GM23338 (cell line): ENCODE measurements at regions not wholly inside any gene's neighbourhood (a gene's known extent, or its start where the extent isn't known, plus 50 kb on each side); places are given as distances from the start of the nearest gene placed in this dataset.

Source experiments
- ATAC-seq: fragments of 200-7000 bp; cut with Tn5 transposase; 3 replicates; pipeline ENCODE4 v1.9.1; 2020
- DNase-seq: peaks from one replicate; pipeline ENCODE4 v3.0.0-alpha.2; 2015; ENCODE audit warnings: low spot score
- H2AFZ ChIP-seq: fragments of 200-600 bp; sonication (generic); 2 replicates; pipeline ENCODE4 v1.8.0; 2016; ENCODE audit warnings: antibody characterized with exemption, mild to moderate bottlenecking, moderate library complexity
- H3F3A ChIP-seq: fragments of 200-600 bp; sonication (generic); replicated peaks from 2 replicates; pipeline ENCODE4 v1.8.0; 2017; ENCODE audit warnings: antibody characterized with exemption, mixed run types, low read depth
- H3K27ac ChIP-seq: fragments of 200-600 bp; sonication (generic); 2 replicates; pipeline ENCODE4 v1.6.1; 2016; ENCODE audit warnings: low read depth
- H3K27me3 ChIP-seq: fragments of 200-600 bp; sonication (generic); 2 replicates; pipeline ENCODE4 v1.8.0; 2016; ENCODE audit warnings: mild to moderate bottlenecking, mixed run types, moderate library complexity; ENCODE audit not compliant: insufficient read depth
- H3K36me3 ChIP-seq: fragments of 200-600 bp; sonication (generic); 2 replicates; pipeline ENCODE4 v1.8.0; 2016; ENCODE audit warnings: mild to moderate bottlenecking; ENCODE audit not compliant: insufficient read depth
- H3K4me1 ChIP-seq: fragments of 200-600 bp; sonication (generic); 2 replicates; pipeline ENCODE4 v1.8.0; 2016; ENCODE audit warnings: mild to moderate bottlenecking, moderate library complexity; ENCODE audit not compliant: insufficient read depth
- H3K4me2 ChIP-seq: fragments of 200-600 bp; sonication (generic); 2 replicates; pipeline ENCODE4 v1.7.1; 2017; ENCODE audit warnings: mixed run types
- H3K4me3 ChIP-seq: fragments of 200-600 bp; sonication (generic); 2 replicates; pipeline ENCODE4 v1.6.1; 2016; ENCODE audit warnings: mixed run types
- H3K79me2 ChIP-seq: fragments of 200-600 bp; sonication (generic); replicated peaks from 2 replicates; pipeline ENCODE4 v1.8.0; 2017; ENCODE audit warnings: mild to moderate bottlenecking; ENCODE audit not compliant: insufficient read depth
- H3K9me2 ChIP-seq: fragments of 200-600 bp; sonication (generic); 2 replicates; pipeline ENCODE4 v1.8.0; 2017; ENCODE audit not compliant: insufficient read depth
- H4K20me1 ChIP-seq: fragments of 200-600 bp; sonication (generic); replicated peaks from 2 replicates; pipeline ENCODE4 v1.8.0; 2017; ENCODE audit warnings: mild to moderate bottlenecking; ENCODE audit not compliant: insufficient read depth
- H3K27ac Mint-ChIP-seq: 2 replicates; pipeline ENCODE4 v1.8.0; 2020; ENCODE audit warnings: inconsistent platforms, mild to moderate bottlenecking, moderate library complexity, mixed read lengths
- H3K27me3 Mint-ChIP-seq: 3 replicates; pipeline ENCODE4 v1.8.0; 2022; ENCODE audit warnings: low read depth, mild to moderate bottlenecking, moderate library complexity, mixed read lengths, inconsistent platforms; ENCODE audit not compliant: insufficient read depth, poor library complexity
- H3K36me3 Mint-ChIP-seq: 3 replicates; pipeline ENCODE4 v1.8.0; 2021; ENCODE audit warnings: low read depth, mild to moderate bottlenecking, inconsistent platforms, moderate library complexity, mixed read lengths
- H3K4me1 Mint-ChIP-seq: 3 replicates; pipeline ENCODE4 v1.8.0; 2020; ENCODE audit warnings: mild to moderate bottlenecking, inconsistent platforms, mixed read lengths
- H3K4me3 Mint-ChIP-seq: 3 replicates; pipeline ENCODE4 v1.8.0; 2021; ENCODE audit warnings: moderate library complexity, mild to moderate bottlenecking, inconsistent platforms, mixed read lengths
- H3K9me3 Mint-ChIP-seq: 3 replicates; pipeline ENCODE4 v1.8.0; 2020; ENCODE audit warnings: moderate library complexity, mild to moderate bottlenecking, inconsistent platforms, mixed read lengths
- CREB1 ChIP-seq: fragments of 250-450 bp; sonication (Bioruptor Pico); IDR thresholded peaks from 2 replicates; pipeline ENCODE4 v1.5.0; 2020; ENCODE audit warnings: low read depth, mild to moderate bottlenecking, moderate library complexity
- EZH2 ChIP-seq: fragments of 200-600 bp; sonication (generic); IDR thresholded peaks from one replicate; pipeline ENCODE4 v1.8.0; 2017; ENCODE audit warnings: antibody characterized with exemption, mild to moderate bottlenecking, low read depth; ENCODE audit not compliant: unreplicated experiment
- EZH2phosphoT487 ChIP-seq: fragments of 200-600 bp; sonication (generic); IDR thresholded peaks from one replicate; pipeline ENCODE4 v1.8.1; 2018; ENCODE audit warnings: antibody characterized with exemption; ENCODE audit not compliant: unreplicated experiment
- JUNB ChIP-seq: IDR thresholded peaks from one replicate; pipeline ENCODE4 v1.6.1; 2016; ENCODE audit warnings: antibody characterized with exemption; ENCODE audit not compliant: unreplicated experiment
- NANOG ChIP-seq: IDR thresholded peaks from 2 replicates; pipeline ENCODE4 v1.6.1; 2016; ENCODE audit warnings: antibody characterized with exemption, borderline replicate concordance
- POLR2AphosphoS5 ChIP-seq: IDR thresholded peaks from 2 replicates; pipeline ENCODE4 v1.6.1; 2016; ENCODE audit warnings: antibody characterized with exemption, low read depth
- STAT1 ChIP-seq: IDR thresholded peaks from one replicate; pipeline ENCODE4 v1.6.1; 2016; ENCODE audit warnings: antibody characterized with exemption; ENCODE audit not compliant: unreplicated experiment
- ZNF114 ChIP-seq: fragments of 250-450 bp; sonication (Bioruptor Pico); IDR thresholded peaks from 2 replicates; pipeline ENCODE4 v1.5.0; 2020; ENCODE audit warnings: mild to moderate bottlenecking, moderate library complexity
- ZNF331 ChIP-seq: fragments of 250-450 bp; sonication (Bioruptor Pico); IDR thresholded peaks from 2 replicates; pipeline ENCODE4 v1.5.0; 2020; ENCODE audit warnings: low read depth, mild to moderate bottlenecking, moderate library complexity
- TF ChIP-seq, protein P1 (sequence below): fragments of 250-450 bp; sonication (Bioruptor Pico); IDR thresholded peaks from 2 replicates; pipeline ENCODE4 v1.5.0; 2020; ENCODE audit warnings: mild to moderate bottlenecking, moderate library complexity
- TF ChIP-seq, protein P2 (sequence below), 2 experiments: fragments of 200-600 bp in 1 of 2; sonication (generic) in 1 of 2; conservative IDR thresholded peaks; 2 replicates each; pipeline versions ENCODE4 v1.5.1 to v1.6.1; 2016 to 2017; ENCODE audit warnings: antibody characterized with exemption in 2 of 2, low read depth in 2 of 2, mild to moderate bottlenecking in 2 of 2, moderate library complexity in 1 of 2
- TF ChIP-seq, protein P3 (sequence below): IDR thresholded peaks from 2 replicates; pipeline ENCODE4 v1.6.1; 2016; ENCODE audit warnings: antibody characterized with exemption
- TF ChIP-seq, protein P4 (sequence below): IDR thresholded peaks from one replicate; pipeline ENCODE4 v1.6.1; 2018; ENCODE audit warnings: antibody characterized with exemption; ENCODE audit not compliant: unreplicated experiment

DNA sequence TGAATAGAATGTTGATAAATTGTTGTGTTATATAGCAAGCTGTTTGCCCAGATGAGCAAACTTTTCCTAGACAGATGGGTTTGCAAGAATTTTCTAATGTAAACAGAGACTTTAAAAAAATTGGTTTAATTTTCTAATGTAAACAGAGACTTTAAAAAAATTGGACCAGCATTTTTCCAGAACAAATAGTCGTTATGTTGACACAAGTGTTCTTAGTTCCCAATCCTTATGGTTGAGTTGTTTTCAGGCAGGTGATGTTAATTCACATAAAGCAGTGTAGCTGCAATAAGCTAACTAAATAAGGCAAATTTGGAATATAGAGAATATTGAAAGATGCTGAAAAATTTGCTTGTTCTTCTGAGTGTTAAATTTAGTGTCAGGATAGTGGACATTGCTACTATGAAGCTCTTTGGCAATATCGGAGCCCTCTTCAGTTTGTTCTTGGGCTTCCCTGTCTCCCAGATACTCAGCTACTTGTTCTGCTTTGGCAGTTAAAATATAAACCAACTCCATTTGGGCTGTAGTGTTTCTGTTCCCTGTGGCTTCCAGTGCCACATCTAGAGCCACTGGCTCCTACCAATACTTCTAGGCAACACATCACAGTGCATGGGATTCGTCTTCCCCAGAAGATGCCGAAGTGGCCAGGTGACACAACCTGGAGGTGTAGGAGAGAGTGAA, 105.7 kb downstream of the DYNAP start:
- Histone ChIP-seq H4K20me1 (no peaks in the 10 kb centered on the region), H3K36me3 (no peaks in the 10 kb centered on the region), H3K4me2 (no peak overlapping the region), H3K9me2 (no peaks in the 10 kb centered on the region), H3K27ac (no peak overlapping the region), H3K4me1 (no peaks in the 10 kb centered on the region), H2AFZ (no peak overlapping the region), H3F3A (no peaks in the 10 kb centered on the region), H3K4me3 (no peak overlapping the region), H3K27me3 (no peaks in the 10 kb centered on the region), H3K79me2 (no peaks in the 10 kb centered on the region)
- no peak for TF ChIP-seq EZH2
- no peak for TF ChIP-seq JUNB
- TF ChIP-seq POLR2AphosphoS5: no peak
- no peak for TF ChIP-seq ZNF331 (CRISPR knock-in tag)
- no peak for TF ChIP-seq STAT1
- TF ChIP-seq, protein P1, sequence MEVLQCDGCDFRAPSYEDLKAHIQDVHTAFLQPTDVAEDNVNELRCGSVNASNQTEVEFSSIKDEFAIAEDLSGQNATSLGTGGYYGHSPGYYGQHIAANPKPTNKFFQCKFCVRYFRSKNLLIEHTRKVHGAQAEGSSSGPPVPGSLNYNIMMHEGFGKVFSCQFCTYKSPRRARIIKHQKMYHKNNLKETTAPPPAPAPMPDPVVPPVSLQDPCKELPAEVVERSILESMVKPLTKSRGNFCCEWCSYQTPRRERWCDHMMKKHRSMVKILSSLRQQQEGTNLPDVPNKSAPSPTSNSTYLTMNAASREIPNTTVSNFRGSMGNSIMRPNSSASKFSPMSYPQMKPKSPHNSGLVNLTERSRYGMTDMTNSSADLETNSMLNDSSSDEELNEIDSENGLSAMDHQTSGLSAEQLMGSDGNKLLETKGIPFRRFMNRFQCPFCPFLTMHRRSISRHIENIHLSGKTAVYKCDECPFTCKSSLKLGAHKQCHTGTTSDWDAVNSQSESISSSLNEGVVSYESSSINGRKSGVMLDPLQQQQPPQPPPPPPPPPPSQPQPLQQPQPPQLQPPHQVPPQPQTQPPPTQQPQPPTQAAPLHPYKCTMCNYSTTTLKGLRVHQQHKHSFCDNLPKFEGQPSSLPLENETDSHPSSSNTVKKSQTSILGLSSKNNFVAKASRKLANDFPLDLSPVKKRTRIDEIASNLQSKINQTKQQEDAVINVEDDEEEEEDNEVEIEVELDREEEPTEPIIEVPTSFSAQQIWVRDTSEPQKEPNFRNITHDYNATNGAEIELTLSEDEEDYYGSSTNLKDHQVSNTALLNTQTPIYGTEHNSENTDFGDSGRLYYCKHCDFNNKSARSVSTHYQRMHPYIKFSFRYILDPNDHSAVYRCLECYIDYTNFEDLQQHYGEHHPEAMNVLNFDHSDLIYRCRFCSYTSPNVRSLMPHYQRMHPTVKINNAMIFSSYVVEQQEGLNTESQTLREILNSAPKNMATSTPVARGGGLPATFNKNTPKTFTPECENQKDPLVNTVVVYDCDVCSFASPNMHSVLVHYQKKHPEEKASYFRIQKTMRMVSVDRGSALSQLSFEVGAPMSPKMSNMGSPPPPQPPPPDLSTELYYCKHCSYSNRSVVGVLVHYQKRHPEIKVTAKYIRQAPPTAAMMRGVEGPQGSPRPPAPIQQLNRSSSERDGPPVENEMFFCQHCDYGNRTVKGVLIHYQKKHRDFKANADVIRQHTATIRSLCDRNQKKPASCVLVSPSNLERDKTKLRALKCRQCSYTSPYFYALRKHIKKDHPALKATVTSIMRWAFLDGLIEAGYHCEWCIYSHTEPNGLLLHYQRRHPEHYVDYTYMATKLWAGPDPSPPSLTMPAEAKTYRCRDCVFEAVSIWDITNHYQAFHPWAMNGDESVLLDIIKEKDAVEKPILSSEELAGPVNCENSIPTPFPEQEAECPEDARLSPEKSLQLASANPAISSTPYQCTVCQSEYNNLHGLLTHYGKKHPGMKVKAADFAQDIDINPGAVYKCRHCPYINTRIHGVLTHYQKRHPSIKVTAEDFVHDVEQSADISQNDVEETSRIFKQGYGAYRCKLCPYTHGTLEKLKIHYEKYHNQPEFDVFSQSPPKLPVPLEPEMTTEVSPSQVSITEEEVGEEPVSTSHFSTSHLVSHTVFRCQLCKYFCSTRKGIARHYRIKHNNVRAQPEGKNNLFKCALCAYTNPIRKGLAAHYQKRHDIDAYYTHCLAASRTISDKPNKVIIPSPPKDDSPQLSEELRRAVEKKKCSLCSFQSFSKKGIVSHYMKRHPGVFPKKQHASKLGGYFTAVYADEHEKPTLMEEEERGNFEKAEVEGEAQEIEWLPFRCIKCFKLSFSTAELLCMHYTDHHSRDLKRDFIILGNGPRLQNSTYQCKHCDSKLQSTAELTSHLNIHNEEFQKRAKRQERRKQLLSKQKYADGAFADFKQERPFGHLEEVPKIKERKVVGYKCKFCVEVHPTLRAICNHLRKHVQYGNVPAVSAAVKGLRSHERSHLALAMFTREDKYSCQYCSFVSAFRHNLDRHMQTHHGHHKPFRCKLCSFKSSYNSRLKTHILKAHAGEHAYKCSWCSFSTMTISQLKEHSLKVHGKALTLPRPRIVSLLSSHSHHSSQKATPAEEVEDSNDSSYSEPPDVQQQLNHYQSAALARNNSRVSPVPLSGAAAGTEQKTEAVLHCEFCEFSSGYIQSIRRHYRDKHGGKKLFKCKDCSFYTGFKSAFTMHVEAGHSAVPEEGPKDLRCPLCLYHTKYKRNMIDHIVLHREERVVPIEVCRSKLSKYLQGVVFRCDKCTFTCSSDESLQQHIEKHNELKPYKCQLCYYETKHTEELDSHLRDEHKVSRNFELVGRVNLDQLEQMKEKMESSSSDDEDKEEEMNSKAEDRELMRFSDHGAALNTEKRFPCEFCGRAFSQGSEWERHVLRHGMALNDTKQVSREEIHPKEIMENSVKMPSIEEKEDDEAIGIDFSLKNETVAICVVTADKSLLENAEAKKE: no peak
- no peak for TF ChIP-seq EZH2phosphoT487
- no peak for TF ChIP-seq ZNF114
- TF ChIP-seq, protein P2, sequence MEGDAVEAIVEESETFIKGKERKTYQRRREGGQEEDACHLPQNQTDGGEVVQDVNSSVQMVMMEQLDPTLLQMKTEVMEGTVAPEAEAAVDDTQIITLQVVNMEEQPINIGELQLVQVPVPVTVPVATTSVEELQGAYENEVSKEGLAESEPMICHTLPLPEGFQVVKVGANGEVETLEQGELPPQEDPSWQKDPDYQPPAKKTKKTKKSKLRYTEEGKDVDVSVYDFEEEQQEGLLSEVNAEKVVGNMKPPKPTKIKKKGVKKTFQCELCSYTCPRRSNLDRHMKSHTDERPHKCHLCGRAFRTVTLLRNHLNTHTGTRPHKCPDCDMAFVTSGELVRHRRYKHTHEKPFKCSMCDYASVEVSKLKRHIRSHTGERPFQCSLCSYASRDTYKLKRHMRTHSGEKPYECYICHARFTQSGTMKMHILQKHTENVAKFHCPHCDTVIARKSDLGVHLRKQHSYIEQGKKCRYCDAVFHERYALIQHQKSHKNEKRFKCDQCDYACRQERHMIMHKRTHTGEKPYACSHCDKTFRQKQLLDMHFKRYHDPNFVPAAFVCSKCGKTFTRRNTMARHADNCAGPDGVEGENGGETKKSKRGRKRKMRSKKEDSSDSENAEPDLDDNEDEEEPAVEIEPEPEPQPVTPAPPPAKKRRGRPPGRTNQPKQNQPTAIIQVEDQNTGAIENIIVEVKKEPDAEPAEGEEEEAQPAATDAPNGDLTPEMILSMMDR (conservative IDR thresholded peaks at IDR 0.05; ENCODE audit: low read depth in 2 of 2): no peak
- TF ChIP-seq NANOG: no peak
- TF ChIP-seq, protein P3, sequence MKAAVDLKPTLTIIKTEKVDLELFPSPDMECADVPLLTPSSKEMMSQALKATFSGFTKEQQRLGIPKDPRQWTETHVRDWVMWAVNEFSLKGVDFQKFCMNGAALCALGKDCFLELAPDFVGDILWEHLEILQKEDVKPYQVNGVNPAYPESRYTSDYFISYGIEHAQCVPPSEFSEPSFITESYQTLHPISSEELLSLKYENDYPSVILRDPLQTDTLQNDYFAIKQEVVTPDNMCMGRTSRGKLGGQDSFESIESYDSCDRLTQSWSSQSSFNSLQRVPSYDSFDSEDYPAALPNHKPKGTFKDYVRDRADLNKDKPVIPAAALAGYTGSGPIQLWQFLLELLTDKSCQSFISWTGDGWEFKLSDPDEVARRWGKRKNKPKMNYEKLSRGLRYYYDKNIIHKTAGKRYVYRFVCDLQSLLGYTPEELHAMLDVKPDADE: no peak
- TF ChIP-seq CREB1 (CRISPR knock-in tag): no peak
- TF ChIP-seq, protein P4, sequence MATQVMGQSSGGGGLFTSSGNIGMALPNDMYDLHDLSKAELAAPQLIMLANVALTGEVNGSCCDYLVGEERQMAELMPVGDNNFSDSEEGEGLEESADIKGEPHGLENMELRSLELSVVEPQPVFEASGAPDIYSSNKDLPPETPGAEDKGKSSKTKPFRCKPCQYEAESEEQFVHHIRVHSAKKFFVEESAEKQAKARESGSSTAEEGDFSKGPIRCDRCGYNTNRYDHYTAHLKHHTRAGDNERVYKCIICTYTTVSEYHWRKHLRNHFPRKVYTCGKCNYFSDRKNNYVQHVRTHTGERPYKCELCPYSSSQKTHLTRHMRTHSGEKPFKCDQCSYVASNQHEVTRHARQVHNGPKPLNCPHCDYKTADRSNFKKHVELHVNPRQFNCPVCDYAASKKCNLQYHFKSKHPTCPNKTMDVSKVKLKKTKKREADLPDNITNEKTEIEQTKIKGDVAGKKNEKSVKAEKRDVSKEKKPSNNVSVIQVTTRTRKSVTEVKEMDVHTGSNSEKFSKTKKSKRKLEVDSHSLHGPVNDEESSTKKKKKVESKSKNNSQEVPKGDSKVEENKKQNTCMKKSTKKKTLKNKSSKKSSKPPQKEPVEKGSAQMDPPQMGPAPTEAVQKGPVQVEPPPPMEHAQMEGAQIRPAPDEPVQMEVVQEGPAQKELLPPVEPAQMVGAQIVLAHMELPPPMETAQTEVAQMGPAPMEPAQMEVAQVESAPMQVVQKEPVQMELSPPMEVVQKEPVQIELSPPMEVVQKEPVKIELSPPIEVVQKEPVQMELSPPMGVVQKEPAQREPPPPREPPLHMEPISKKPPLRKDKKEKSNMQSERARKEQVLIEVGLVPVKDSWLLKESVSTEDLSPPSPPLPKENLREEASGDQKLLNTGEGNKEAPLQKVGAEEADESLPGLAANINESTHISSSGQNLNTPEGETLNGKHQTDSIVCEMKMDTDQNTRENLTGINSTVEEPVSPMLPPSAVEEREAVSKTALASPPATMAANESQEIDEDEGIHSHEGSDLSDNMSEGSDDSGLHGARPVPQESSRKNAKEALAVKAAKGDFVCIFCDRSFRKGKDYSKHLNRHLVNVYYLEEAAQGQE: no peak
- DNase-seq (no peak), ATAC-seq (no peak)
- Mint-ChIP-seq H3K36me3 (no peaks in the 10 kb centered on the region), H3K9me3 (no peaks in the 10 kb centered on the region), H3K4me3 (no peak overlapping the region), H3K27ac (no peak overlapping the region), H3K27me3 (no peaks in the 10 kb centered on the region), H3K4me1 (no peaks in the 10 kb centered on the region)
